ENCODE measurements at regions not wholly inside any gene's neighbourhood (a gene's known extent, or its start where the extent isn't known, plus 50 kb on each side); places are given as distances from the start of the nearest gene placed in this dataset.

DNA sequence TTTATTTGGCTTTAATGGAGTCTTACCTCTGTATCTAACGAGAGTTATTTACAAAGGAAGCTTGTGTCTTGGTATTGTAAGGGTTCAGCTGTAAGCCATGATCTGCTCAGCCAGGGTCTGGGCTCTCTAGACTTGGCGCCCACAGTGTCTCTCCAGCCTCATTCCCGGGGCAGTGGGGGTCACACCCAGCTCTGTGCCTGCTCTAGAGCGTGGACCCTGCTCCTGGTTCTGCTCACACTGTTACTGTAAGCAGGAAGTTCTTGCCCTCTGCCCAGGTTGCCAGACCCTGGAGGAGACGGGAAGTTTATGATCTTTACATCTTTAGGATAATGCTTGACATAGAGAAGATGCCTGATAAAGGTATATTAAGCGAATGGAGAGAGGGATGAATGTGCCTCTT is 235.7 kb downstream of the PTTG2 start:
- Histone ChIP-seq H3K27me3 (ENCODE audit: low read length) (no peaks in the 10 kb centered on the region), H3K9ac (ENCODE audit: low read length) (no peak overlapping the region), H3K9me2 (replicated peaks; ENCODE audit: insufficient read depth, low read length) (no peaks in the 10 kb centered on the region), H3K36me3 (ENCODE audit: low read length) (no peaks in the 10 kb centered on the region), H3F3A (ENCODE audit: insufficient read depth) (no peaks in the 10 kb centered on the region), H3K79me2 (ENCODE audit: insufficient read depth, low read length) (no peaks in the 10 kb centered on the region), H3K27ac (ENCODE audit: low read depth, low read length) (no peak overlapping the region), H2AFZ (ENCODE audit: low read depth, low read length, severe bottlenecking) (no peak overlapping the region), H3K9me3 (ENCODE audit: insufficient read depth, low read length) (no peaks in the 10 kb centered on the region), H4K20me1 (ENCODE audit: low read depth, low read length) (no peaks in the 10 kb centered on the region), H3K4me3 (ENCODE audit: insufficient read depth, low read length, poor library complexity, severe bottlenecking) (no peak overlapping the region), H3K4me2 (ENCODE audit: low read depth, low read length, poor library complexity, severe bottlenecking) (no peak overlapping the region)
- no peak for TF ChIP-seq EZH2phosphoT487 (conservative IDR thresholded peaks at IDR 0.05; ENCODE audit: low read length)
- TF ChIP-seq, protein P1, sequence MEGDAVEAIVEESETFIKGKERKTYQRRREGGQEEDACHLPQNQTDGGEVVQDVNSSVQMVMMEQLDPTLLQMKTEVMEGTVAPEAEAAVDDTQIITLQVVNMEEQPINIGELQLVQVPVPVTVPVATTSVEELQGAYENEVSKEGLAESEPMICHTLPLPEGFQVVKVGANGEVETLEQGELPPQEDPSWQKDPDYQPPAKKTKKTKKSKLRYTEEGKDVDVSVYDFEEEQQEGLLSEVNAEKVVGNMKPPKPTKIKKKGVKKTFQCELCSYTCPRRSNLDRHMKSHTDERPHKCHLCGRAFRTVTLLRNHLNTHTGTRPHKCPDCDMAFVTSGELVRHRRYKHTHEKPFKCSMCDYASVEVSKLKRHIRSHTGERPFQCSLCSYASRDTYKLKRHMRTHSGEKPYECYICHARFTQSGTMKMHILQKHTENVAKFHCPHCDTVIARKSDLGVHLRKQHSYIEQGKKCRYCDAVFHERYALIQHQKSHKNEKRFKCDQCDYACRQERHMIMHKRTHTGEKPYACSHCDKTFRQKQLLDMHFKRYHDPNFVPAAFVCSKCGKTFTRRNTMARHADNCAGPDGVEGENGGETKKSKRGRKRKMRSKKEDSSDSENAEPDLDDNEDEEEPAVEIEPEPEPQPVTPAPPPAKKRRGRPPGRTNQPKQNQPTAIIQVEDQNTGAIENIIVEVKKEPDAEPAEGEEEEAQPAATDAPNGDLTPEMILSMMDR (IDR thresholded peaks at IDR 0.05; ENCODE audit: insufficient read depth, low read length, poor library complexity, severe bottlenecking) = no peak

DNA sequence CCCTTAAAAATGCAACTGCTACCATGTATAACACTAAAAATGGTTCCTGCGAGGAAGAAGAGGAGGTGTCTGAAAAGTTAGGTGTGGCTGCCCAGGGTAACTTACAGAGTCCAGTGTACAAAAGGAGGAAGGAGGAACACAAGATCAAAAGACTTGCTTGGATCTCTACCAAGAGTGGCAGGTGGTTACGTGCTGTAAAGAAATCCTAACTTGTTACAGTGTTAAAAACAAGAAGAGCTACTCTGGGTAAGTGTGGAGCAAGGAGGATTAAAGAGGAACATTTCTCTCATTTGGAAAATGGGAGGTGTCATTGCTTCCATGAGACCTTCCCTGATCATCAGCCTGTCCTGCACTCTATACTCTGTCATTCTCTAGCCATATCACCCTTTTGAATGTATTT is 242.0 kb downstream of the PTTG2 start:
- no peak overlapping the region for H3K9ac ChIP-seq (ENCODE audit: low read length)
- TF ChIP-seq, protein P1 (IDR thresholded peaks at IDR 0.05; ENCODE audit: insufficient read depth, low read length, poor library complexity, severe bottlenecking) = no peak

DNA sequence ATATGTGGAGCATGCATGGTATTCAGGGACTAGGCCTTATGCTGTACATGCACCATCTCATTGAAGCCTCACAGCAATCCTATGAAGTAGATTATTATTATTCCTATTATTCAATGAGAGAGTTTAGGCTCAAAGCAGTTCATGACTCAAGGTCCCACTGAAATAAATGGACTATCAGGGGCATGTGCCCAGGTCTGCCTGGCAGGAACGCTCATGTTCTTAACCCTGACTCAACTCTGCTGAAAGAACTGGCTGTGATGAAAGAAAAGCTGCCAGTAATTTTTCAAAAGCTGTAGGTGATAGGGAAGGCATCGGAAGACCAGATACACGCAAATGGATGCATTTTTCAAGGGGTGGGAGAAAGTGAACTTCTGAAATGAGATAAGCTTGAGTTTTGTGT is 243.4 kb downstream of the PTTG2 start:
- Histone ChIP-seq H2AFZ (ENCODE audit: low read depth, low read length, severe bottlenecking) (no peak overlapping the region), H3K9me3 (ENCODE audit: insufficient read depth, low read length) (no peaks in the 10 kb centered on the region), H3K79me2 (ENCODE audit: insufficient read depth, low read length) (no peaks in the 10 kb centered on the region), H3K36me3 (ENCODE audit: low read length) (no peaks in the 10 kb centered on the region), H3K9ac (ENCODE audit: low read length) (no peak overlapping the region), H3K27ac (ENCODE audit: low read depth, low read length) (no peak overlapping the region), H3K4me2 (ENCODE audit: low read depth, low read length, poor library complexity, severe bottlenecking) (no peak overlapping the region), H3F3A (ENCODE audit: insufficient read depth) (no peaks in the 10 kb centered on the region), H3K27me3 (ENCODE audit: low read length) (no peaks in the 10 kb centered on the region), H3K4me3 (ENCODE audit: insufficient read depth, low read length, poor library complexity, severe bottlenecking) (no peak overlapping the region), H4K20me1 (ENCODE audit: low read depth, low read length) (no peaks in the 10 kb centered on the region), H3K9me2 (replicated peaks; ENCODE audit: insufficient read depth, low read length) (no peaks in the 10 kb centered on the region)
- TF ChIP-seq, protein P1 (IDR thresholded peaks at IDR 0.05; ENCODE audit: insufficient read depth, low read length, poor library complexity, severe bottlenecking) = no peak
- TF ChIP-seq EZH2phosphoT487 (conservative IDR thresholded peaks at IDR 0.05; ENCODE audit: low read length) = no peak

More for the DNA sequence above, 242.0 kb downstream of the PTTG2 start:
- H4K20me1 ChIP-seq (ENCODE audit: low read depth, low read length) = no peaks in the 10 kb centered on the region
- no peak overlapping the region for H3K4me2 ChIP-seq (ENCODE audit: low read depth, low read length, poor library complexity, severe bottlenecking)
- no peaks in the 10 kb centered on the region for H3F3A ChIP-seq (ENCODE audit: insufficient read depth)
- H3K27ac ChIP-seq (ENCODE audit: low read depth, low read length) = no peak overlapping the region
- H3K4me3 ChIP-seq (ENCODE audit: insufficient read depth, low read length, poor library complexity, severe bottlenecking) = no peak overlapping the region
- no peaks in the 10 kb centered on the region for H3K9me2 ChIP-seq (replicated peaks; ENCODE audit: insufficient read depth, low read length)
- H3K79me2 ChIP-seq (ENCODE audit: insufficient read depth, low read length) = no peaks in the 10 kb centered on the region
- no peaks in the 10 kb centered on the region for H3K9me3 ChIP-seq (ENCODE audit: insufficient read depth, low read length)
- H3K36me3 ChIP-seq (ENCODE audit: low read length) = no peaks in the 10 kb centered on the region
- no peaks in the 10 kb centered on the region for H3K27me3 ChIP-seq (ENCODE audit: low read length)
- no peak overlapping the region for H2AFZ ChIP-seq (ENCODE audit: low read depth, low read length, severe bottlenecking)

Data from SU-DHL-6 (cell line).